Subcutaneous abdominal adipose tissue (tissue), 5 donors: ENCODE measurements at regions not wholly inside any gene's neighbourhood (a gene's known extent, or its start where the extent isn't known, plus 50 kb on each side); places are given as distances from the start of the nearest gene placed in this dataset.

Experiments
- H3K27ac ChIP-seq: one replicate; pipeline ENCODE4 v1.7.0; 2013; ENCODE audit warnings: low read depth, mild to moderate bottlenecking, inconsistent platforms, low read length, moderate library complexity
- H3K27me3 ChIP-seq, 5 donors: one replicate each; pipeline ENCODE4 v1.7.0; 2013; ENCODE audit warnings: low read length in 5 of 5, inconsistent platforms in 1 of 5; ENCODE audit not compliant: control insufficient read depth in 5 of 5, insufficient read depth in 4 of 5
- H3K36me3 ChIP-seq, 5 donors: one replicate each; pipeline ENCODE4 v1.7.0; 2013; ENCODE audit warnings: low read length in 5 of 5; ENCODE audit not compliant: control insufficient read depth in 5 of 5, insufficient read depth in 5 of 5
- H3K4me1 ChIP-seq, 5 donors: one replicate each; pipeline ENCODE4 v1.7.0; 2013; ENCODE audit warnings: low read length in 5 of 5, mild to moderate bottlenecking in 3 of 5, moderate library complexity in 1 of 5; ENCODE audit not compliant: control insufficient read depth in 5 of 5, insufficient read depth in 5 of 5
- H3K4me3 ChIP-seq, 5 donors: one replicate each; pipeline ENCODE4 v1.7.0; 2013; ENCODE audit warnings: low read length in 5 of 5, low read depth in 1 of 5
- H3K9ac ChIP-seq, 5 donors: one replicate each; pipeline ENCODE4 v1.7.0; 2013; ENCODE audit warnings: low read length in 5 of 5, mild to moderate bottlenecking in 4 of 5, moderate library complexity in 3 of 5
- H3K9me3 ChIP-seq, 5 donors: one replicate each; pipeline ENCODE4 v1.7.0; 2013; ENCODE audit warnings: low read length in 5 of 5; ENCODE audit not compliant: control insufficient read depth in 5 of 5
- donor health status: healthy.
- donor health status: healthy.
- donor health status: healthy.
- donor health status: healthy.
- donor health status: healthy.

DNA sequence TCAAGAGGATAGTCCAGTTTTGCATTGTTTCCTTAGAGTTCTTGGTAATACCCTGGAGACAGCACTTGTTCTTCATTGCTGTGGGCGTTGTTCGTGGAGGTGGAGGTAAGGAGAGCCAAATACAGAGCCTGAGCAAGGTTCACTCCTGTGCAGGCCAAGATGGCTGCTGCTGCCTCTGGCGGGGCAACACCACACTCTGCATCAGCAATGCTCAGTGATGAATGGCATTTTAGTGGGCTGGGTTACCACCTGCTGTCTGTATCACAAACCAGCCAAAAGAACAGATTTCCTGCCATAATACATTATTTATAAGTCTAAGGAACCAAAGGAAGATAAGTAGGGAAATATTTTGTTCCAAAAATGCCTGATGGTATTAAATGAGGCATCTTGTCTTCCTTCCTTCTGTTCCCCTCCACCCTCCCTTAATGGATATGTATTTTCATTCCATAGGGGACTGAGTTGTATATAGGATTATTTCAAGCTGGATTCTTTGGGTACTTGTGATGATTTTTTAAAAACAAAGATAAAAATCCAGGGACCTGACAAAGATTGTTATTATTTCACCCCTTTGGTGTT lies 61.6 kb upstream of the LIMCH1 start:
- no peaks in the 10 kb centered on the region for H3K36me3 ChIP-seq
- no peaks in the 10 kb centered on the region for H3K9me3 ChIP-seq
- no peak overlapping the region for H3K27ac ChIP-seq
- peaks cover 0 to 8% (median 4%) of the 10 kb centered on the region in 5 donors for H3K4me1 ChIP-seq
- H3K4me3 ChIP-seq = no peak overlapping the region
- no peaks in the 10 kb centered on the region for H3K27me3 ChIP-seq
- no peak overlapping the region for H3K9ac ChIP-seq

DNA sequence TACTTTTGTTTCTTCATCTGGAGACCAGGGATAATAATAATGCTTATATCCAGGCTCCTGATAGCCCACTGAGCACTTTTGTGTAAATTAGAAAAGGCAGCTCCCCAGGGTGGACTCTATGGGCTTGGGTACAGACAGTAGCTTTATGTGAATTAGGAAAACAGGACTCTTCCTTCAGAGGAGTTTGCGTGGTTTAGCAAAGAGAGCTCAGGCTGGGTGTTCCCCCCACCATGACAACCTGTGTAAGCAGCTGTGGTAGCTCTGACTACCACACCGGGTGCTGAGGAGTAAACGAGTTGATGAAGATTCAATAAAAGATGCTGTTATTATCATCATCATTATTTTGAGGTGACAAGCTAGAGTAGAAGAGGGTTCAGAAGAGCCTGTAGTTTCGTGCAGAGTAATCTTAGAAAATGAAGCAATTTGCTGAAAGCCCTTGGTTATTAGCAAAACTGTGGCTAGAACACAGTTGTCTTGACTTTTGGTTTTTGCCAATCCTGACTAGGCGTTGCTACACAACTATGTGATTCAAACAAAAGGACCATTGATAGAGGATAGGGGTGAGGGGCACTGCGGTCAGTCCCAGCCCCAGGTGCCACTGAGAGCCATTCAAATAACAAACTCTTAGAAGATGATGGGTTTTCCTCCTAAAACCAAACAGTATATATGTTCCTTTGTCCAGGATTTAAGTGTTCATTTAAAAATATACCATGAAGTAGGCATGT lies 60.6 kb upstream of the LIMCH1 start:
- H3K27ac ChIP-seq = no peak overlapping the region
- H3K9ac ChIP-seq = no peak overlapping the region
- no peaks in the 10 kb centered on the region for H3K27me3 ChIP-seq
- no peaks in the 10 kb centered on the region for H3K9me3 ChIP-seq
- peaks cover 0 to 2% (median 0%) of the 10 kb centered on the region in 5 donors for H3K4me1 ChIP-seq
- H3K36me3 ChIP-seq = no peaks in the 10 kb centered on the region
- no peak overlapping the region for H3K4me3 ChIP-seq

- H3K4me3 ChIP-seq = no peak overlapping the region
- H3K9ac ChIP-seq = no peak overlapping the region
- H3K9me3 ChIP-seq = no peaks in the 10 kb centered on the region
- no peaks in the 10 kb centered on the region for H3K27me3 ChIP-seq
- H3K4me1 ChIP-seq = peaks cover 0 to 2% (median 0%) of the 10 kb centered on the region in 5 donors
- no peak overlapping the region for H3K27ac ChIP-seq
- no peaks in the 10 kb centered on the region for H3K36me3 ChIP-seq
Measured at GRCh38 chr4:41478518-41478917, 59.4 kb upstream of the LIMCH1 start.

DNA sequence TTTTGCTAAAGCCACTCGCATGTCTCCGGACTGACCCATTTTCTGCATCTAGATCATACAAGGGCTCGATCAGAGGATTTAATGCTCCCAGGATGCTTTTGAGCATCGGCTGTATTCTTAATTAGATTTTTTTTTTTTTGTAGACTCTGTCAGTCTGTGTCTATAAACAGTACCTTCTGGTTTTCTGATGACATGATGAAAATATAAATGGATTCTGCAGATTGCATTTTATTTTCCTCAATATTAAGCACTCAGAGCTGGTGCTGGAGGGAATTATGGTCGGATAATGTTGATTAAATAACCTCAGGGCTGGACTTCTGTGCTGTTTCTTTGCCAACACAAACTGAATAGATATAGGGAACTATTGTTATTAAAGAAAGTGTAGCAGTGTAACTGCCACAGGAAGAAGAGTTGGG lies 57.1 kb upstream of the LIMCH1 start:
- no peaks in the 10 kb centered on the region for H3K36me3 ChIP-seq
- H3K4me3 ChIP-seq = no peak overlapping the region
- H3K9ac ChIP-seq = no peak overlapping the region
- H3K4me1 ChIP-seq = peaks cover 0 to 17% (median 8%) of the 10 kb centered on the region in 5 donors
- no peaks in the 10 kb centered on the region for H3K9me3 ChIP-seq
- no peak overlapping the region for H3K27ac ChIP-seq
- no peaks in the 10 kb centered on the region for H3K27me3 ChIP-seq

DNA sequence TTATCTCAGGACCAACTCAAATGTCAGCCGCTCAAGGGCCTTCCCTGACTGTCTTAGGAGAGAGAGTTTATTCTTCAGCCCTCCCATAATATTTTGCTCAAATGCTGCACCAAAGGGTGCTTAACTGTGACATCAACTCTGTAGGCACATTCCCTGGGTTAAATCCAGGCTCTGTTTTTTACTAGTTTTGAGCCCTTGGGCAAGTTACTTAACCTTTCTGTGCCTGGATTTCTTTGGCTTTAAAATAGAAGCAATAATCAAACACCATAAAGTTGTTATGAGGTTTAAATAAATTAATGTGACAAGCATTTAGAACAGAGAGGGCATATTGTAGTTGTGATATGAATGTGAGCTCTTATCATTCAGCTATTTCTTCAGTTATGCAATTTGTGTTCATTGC lies 54.2 kb upstream of the LIMCH1 start:
- H3K9ac ChIP-seq = no peak overlapping the region
- H3K27me3 ChIP-seq = no peaks in the 10 kb centered on the region
- no peaks in the 10 kb centered on the region for H3K9me3 ChIP-seq
- H3K27ac ChIP-seq = no peak overlapping the region
- H3K36me3 ChIP-seq = no peaks in the 10 kb centered on the region
- peaks cover 0 to 18% (median 13%) of the 10 kb centered on the region in 5 donors for H3K4me1 ChIP-seq
- H3K4me3 ChIP-seq = no peak overlapping the region

DNA sequence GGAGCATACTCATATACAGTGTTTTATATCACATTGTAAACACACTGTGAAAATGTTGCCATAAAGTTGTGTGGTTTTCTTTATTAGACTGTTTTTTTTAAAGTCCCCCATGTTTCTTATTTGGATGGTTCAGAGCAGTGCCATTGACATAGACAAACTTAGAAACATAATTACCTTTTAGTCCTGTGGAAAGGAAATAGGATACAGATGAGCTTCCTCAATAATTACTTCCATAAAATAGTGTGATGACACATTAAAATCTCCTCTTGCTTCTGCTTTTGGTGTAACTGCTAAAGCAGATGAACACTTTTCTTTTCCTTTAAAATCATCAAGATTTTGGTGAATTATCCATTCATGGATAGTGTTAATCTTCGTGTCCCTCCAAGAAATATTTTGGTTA lies 52.9 kb upstream of the LIMCH1 start:
- Histone ChIP-seq H3K9me3 (no peaks in the 10 kb centered on the region), H3K4me1 (peaks cover 0 to 18% (median 13%) of the 10 kb centered on the region in 5 donors), H3K27ac (no peak overlapping the region), H3K27me3 (no peaks in the 10 kb centered on the region), H3K36me3 (no peaks in the 10 kb centered on the region), H3K9ac (no peak overlapping the region), H3K4me3 (no peak overlapping the region)

- Histone ChIP-seq H3K9ac (no peak overlapping the region), H3K4me1 (peaks cover 0 to 18% (median 13%) of the 10 kb centered on the region in 5 donors)
Measured at GRCh38 chr4:41487868-41488440, 50.0 kb upstream of the LIMCH1 start.

More at GRCh38 chr4:41487868-41488440, 50.0 kb upstream of the LIMCH1 start:
- Histone ChIP-seq H3K27me3 (no peaks in the 10 kb centered on the region), H3K9me3 (no peaks in the 10 kb centered on the region), H3K4me3 (no peak overlapping the region), H3K36me3 (no peaks in the 10 kb centered on the region), H3K27ac (no peak overlapping the region)
